ENCODE measurements at regions not wholly inside any gene's neighbourhood (a gene's known extent, or its start where the extent isn't known, plus 50 kb on each side); places are given as distances from the start of the nearest gene placed in this dataset.

GRCh38 chr6:19668710-19669109 is 168.5 kb upstream of the ID4 start:
- DNase-seq (ENCODE audit: low read depth) = no peak
- TF ChIP-seq, protein P1, sequence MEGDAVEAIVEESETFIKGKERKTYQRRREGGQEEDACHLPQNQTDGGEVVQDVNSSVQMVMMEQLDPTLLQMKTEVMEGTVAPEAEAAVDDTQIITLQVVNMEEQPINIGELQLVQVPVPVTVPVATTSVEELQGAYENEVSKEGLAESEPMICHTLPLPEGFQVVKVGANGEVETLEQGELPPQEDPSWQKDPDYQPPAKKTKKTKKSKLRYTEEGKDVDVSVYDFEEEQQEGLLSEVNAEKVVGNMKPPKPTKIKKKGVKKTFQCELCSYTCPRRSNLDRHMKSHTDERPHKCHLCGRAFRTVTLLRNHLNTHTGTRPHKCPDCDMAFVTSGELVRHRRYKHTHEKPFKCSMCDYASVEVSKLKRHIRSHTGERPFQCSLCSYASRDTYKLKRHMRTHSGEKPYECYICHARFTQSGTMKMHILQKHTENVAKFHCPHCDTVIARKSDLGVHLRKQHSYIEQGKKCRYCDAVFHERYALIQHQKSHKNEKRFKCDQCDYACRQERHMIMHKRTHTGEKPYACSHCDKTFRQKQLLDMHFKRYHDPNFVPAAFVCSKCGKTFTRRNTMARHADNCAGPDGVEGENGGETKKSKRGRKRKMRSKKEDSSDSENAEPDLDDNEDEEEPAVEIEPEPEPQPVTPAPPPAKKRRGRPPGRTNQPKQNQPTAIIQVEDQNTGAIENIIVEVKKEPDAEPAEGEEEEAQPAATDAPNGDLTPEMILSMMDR (IDR thresholded peaks at IDR 0.05; ENCODE audit: low read depth, low read length, missing control alignments) = no peak

DNA sequence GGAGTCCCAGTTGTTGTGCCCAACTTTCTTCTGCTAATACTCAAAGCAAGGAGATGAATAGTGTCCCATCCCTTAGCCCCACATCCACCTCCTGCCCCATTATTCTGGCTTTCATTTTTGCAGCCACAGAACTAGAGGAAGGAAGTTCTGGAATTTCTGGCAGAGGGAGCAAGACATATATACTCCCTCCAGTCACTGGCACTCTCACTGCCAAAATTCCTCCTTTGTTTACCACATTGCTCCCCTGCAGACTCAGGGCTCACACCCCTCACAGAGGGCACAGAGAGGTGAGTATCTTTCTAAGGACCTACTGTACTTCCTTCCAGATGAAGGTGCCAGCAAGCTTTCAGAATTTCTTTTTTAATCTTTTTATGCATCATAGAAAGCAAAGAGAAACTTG is 168.0 kb upstream of the ID4 start:
- no peak for DNase-seq (ENCODE audit: low read depth)
- no peak overlapping the region for H3K4me3 ChIP-seq (ENCODE audit: low read depth, low read length)

More at GRCh38 chr6:19668710-19669109, 168.5 kb upstream of the ID4 start:
- no peak overlapping the region for H3K4me3 ChIP-seq (ENCODE audit: low read depth, low read length)

GRCh38 chr6:19682859-19683258 is 154.3 kb upstream of the ID4 start:
- no peak for DNase-seq (ENCODE audit: low read depth)
- H3K4me3 ChIP-seq (ENCODE audit: low read depth, low read length) = no peak overlapping the region
- TF ChIP-seq, protein P1 (IDR thresholded peaks at IDR 0.05; ENCODE audit: low read depth, low read length, missing control alignments) = no peak

More for the DNA sequence above, 168.0 kb upstream of the ID4 start:
- TF ChIP-seq, protein P1 (IDR thresholded peaks at IDR 0.05; ENCODE audit: low read depth, low read length, missing control alignments) = no peak

- DNase-seq (ENCODE audit: low read depth) = no peak
- H3K4me3 ChIP-seq (ENCODE audit: low read depth, low read length) = no peak overlapping the region
These were observed 146.7 kb upstream of the ID4 start for GRCh38 chr6:19690325-19691075.

GRCh38 chr6:19691465-19692167 is 145.6 kb upstream of the ID4 start:
- H3K4me3 ChIP-seq (ENCODE audit: low read depth, low read length) = no peak overlapping the region
- TF ChIP-seq, protein P1 (IDR thresholded peaks at IDR 0.05; ENCODE audit: low read depth, low read length, missing control alignments) = no peak
- no peak for DNase-seq (ENCODE audit: low read depth)

More at GRCh38 chr6:19690325-19691075, 146.7 kb upstream of the ID4 start:
- TF ChIP-seq, protein P1 (IDR thresholded peaks at IDR 0.05; ENCODE audit: low read depth, low read length, missing control alignments) = no peak

- TF ChIP-seq, protein P1 (IDR thresholded peaks at IDR 0.05; ENCODE audit: low read depth, low read length, missing control alignments) = no peak
- DNase-seq (ENCODE audit: low read depth) = no peak
- H3K4me3 ChIP-seq (ENCODE audit: low read depth, low read length) = no peak overlapping the region
These were observed 144.5 kb upstream of the ID4 start for GRCh38 chr6:19692506-19693298.

All from GM12864 (cell line).